K562 (cell line): ENCODE measurements at regions not wholly inside any gene's neighbourhood (a gene's known extent, or its start where the extent isn't known, plus 50 kb on each side); places are given as distances from the start of the nearest gene placed in this dataset.

Experiments
- MIER1 ChIP-seq: fragments of 450-650 bp; IDR thresholded peaks from 2 replicates; pipeline ENCODE4 v1.6.1; 2016; ENCODE audit warnings: antibody characterized with exemption, mild to moderate bottlenecking, low read depth
- RB1 ChIP-seq: fragments of 450-650 bp; IDR thresholded peaks from 2 replicates; pipeline ENCODE4 v1.6.1; 2017; ENCODE audit warnings: low read depth, mild to moderate bottlenecking
- SIN3B ChIP-seq: fragments of 450-650 bp; IDR thresholded peaks from 2 replicates; pipeline ENCODE4 v1.6.1; 2017; ENCODE audit warnings: low read depth, mild to moderate bottlenecking, moderate library complexity
- TAF15 ChIP-seq: fragments of 200-400 bp; formaldehyde crosslinking; IDR thresholded peaks from 2 replicates; pipeline ENCODE4 v1.6.1; 2017; ENCODE audit warnings: mild to moderate bottlenecking, low read depth, low read length, moderate library complexity
- TBP ChIP-seq: optimal IDR thresholded peaks from 2 replicates; pipeline ENCODE3; 2011; ENCODE audit warnings: low read depth, low read length, improper control_type of control experiment
- TRIM25 ChIP-seq: fragments of 450-650 bp; IDR thresholded peaks from 2 replicates; pipeline ENCODE4 v1.7.0; 2016; ENCODE audit warnings: borderline replicate concordance
- ZBTB11 ChIP-seq, 3 experiments: fragments of 200-800 bp in 1 of 3; fragments of 250-450 bp in 1 of 3; fragments of 450-650 bp in 1 of 3; sonication (Bioruptor Pico) in 1 of 3; sonication (Bioruptor generic) in 1 of 3; formaldehyde crosslinking in 1 of 3; IDR thresholded peaks; 2 replicates each; pipeline versions ENCODE4 v1.6.1 to v1.8.0; 2016 to 2022; ENCODE audit warnings: mild to moderate bottlenecking in 2 of 3, missing genetic modification characterization in 2 of 3, missing compliant biosample characterization in 1 of 3, moderate library complexity in 1 of 3
- ZNF184 ChIP-seq: sonication (generic); formaldehyde crosslinking; IDR thresholded peaks from 2 replicates; pipeline ENCODE4 v1.5.0; 2020; ENCODE audit warnings: missing genetic modification reagents
- ZNF197 ChIP-seq: fragments of 200-800 bp; sonication (Bioruptor generic); IDR thresholded peaks from 2 replicates; pipeline ENCODE4 v1.6.1; 2016; ENCODE audit warnings: low read depth, missing genetic modification characterization, missing compliant biosample characterization
- ZNF280B ChIP-seq: fragments of 250-450 bp; sonication (Bioruptor Pico); IDR thresholded peaks from 2 replicates; pipeline ENCODE4 v1.5.1; 2021; ENCODE audit warnings: mild to moderate bottlenecking

GRCh38 chr17:54028986-54029580 is 206.4 kb downstream of the KIF2B start (continued):
- TF ChIP-seq TAF15 (no peak), TRIM25 (no peak), MIER1 (no peak), ZBTB11 (CRISPR knock-in tag; IDR thresholded peaks at IDR 0.05) (no peak), TBP (no peak), RB1 (no peak), ZNF184 (CRISPR knock-in tag) (no peak), ZNF280B (CRISPR knock-in tag) (no peak), SIN3B (no peak), ZNF197 (CRISPR knock-in tag) (no peak)
